ENCODE measurements at regions not wholly inside any gene's neighbourhood (a gene's known extent, or its start where the extent isn't known, plus 50 kb on each side); places are given as distances from the start of the nearest gene placed in this dataset.

- no peaks in the 10 kb centered on the region for H3K36me3 ChIP-seq (ENCODE audit: low read depth)
- in situ Hi-C loops (cut with MboI): no loop called here
- H3K9me2 ChIP-seq (ENCODE audit: insufficient read depth): no peaks in the 10 kb centered on the region
- H3K4me2 ChIP-seq (ENCODE audit: unreplicated experiment): peak overlapping the region; percentile 38
- H2AFZ ChIP-seq: peak overlapping the region; percentile 55; the same call in 1 of the 2 replicates
- no peaks in the 10 kb centered on the region for H3K9me3 ChIP-seq (ENCODE audit: low read depth)
- H3K9ac ChIP-seq: no peak overlapping the region
- TF ChIP-seq EZH2 (IDR thresholded peaks at IDR 0.05; ENCODE audit: insufficient read depth, poor library complexity, severe bottlenecking): no peak
- TF ChIP-seq EZH2phosphoT487 (IDR thresholded peaks at IDR 0.05; ENCODE audit: insufficient read depth, low read depth): no peak
- H3K79me2 ChIP-seq (ENCODE audit: insufficient read depth): no peaks in the 10 kb centered on the region
- peak; percentile 49 for DNase-seq
- H4K20me1 ChIP-seq (ENCODE audit: insufficient read depth): no peaks in the 10 kb centered on the region
- peaks cover 10% of the 10 kb centered on the region for H3K4me1 ChIP-seq (ENCODE audit: insufficient read depth)
- H3K4me3 ChIP-seq: no peak overlapping the region
- no peak overlapping the region for H3K27ac ChIP-seq
- no peaks in the 10 kb centered on the region for H3F3A ChIP-seq (ENCODE audit: insufficient read depth)
- no peaks in the 10 kb centered on the region for H3K27me3 ChIP-seq (replicated peaks; ENCODE audit: insufficient read depth)
Observed at GRCh38 chr12:60072911-60073310, 477.1 kb downstream of the SLC16A7 start.

DNA sequence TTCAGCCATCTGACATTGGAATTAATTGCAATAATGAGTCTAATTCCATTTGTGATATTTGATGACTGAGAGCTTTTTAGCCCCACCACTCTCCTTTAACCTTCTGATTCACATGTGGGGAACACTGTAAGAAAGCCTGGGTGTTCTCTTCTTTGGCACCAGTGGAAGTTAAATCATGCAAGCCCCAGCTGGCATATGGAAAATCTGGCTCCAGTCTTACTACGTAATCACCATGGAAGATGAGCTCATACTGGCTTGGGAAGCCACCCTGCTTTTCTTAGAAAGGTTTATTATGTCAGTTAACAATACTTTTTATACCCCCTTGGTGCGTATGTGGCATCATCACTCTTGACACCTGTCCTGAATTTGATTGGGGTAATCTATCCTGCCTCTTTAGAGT, 479.3 kb downstream of the SLC16A7 start:
- Histone ChIP-seq H3F3A (ENCODE audit: insufficient read depth) (no peaks in the 10 kb centered on the region), H3K9me3 (ENCODE audit: low read depth) (no peaks in the 10 kb centered on the region), H3K36me3 (ENCODE audit: low read depth) (no peaks in the 10 kb centered on the region), H3K79me2 (ENCODE audit: insufficient read depth) (no peaks in the 10 kb centered on the region), H3K4me3 (no peak overlapping the region), H3K4me2 (ENCODE audit: unreplicated experiment) (no peak overlapping the region), H3K4me1 (ENCODE audit: insufficient read depth) (peaks cover 10% of the 10 kb centered on the region), H3K27me3 (replicated peaks; ENCODE audit: insufficient read depth) (no peaks in the 10 kb centered on the region), H2AFZ (no peak overlapping the region), H3K27ac (no peak overlapping the region), H4K20me1 (ENCODE audit: insufficient read depth) (no peaks in the 10 kb centered on the region), H3K9ac (no peak overlapping the region), H3K9me2 (ENCODE audit: insufficient read depth) (no peaks in the 10 kb centered on the region)
- in situ Hi-C loops (cut with MboI): no loop called here
- peak; percentile 8 for DNase-seq
- 75 to 82% methylated on average over 2 of the region's 2 CpGs for WGBS, 2 experiments (ENCODE audit: low coverage in 1 of 2, low lambda C conversion rate in 2 of 2, missing lambda C conversion rate in 2 of 2)
- TF ChIP-seq EZH2phosphoT487 (IDR thresholded peaks at IDR 0.05; ENCODE audit: insufficient read depth, low read depth) (no peak), EZH2 (IDR thresholded peaks at IDR 0.05; ENCODE audit: insufficient read depth, poor library complexity, severe bottlenecking) (no peak)

GRCh38 chr12:60078026-60078425, 482.2 kb downstream of the SLC16A7 start:
- H3K9me3 ChIP-seq (ENCODE audit: low read depth): no peaks in the 10 kb centered on the region
- H3K27me3 ChIP-seq (replicated peaks; ENCODE audit: insufficient read depth): no peaks in the 10 kb centered on the region
- H3K27ac ChIP-seq: no peak overlapping the region
- H3K9me2 ChIP-seq (ENCODE audit: insufficient read depth): no peaks in the 10 kb centered on the region
- H3K4me3 ChIP-seq: no peak overlapping the region
- in situ Hi-C loops (cut with MboI): no loop called here
- H3F3A ChIP-seq (ENCODE audit: insufficient read depth): no peaks in the 10 kb centered on the region
- no peaks in the 10 kb centered on the region for H4K20me1 ChIP-seq (ENCODE audit: insufficient read depth)
- H3K4me2 ChIP-seq (ENCODE audit: unreplicated experiment): no peak overlapping the region
- WGBS, 2 experiments (ENCODE audit: low coverage in 1 of 2, low lambda C conversion rate in 2 of 2, missing lambda C conversion rate in 2 of 2): 77 to 82% methylated on average over 3 of the region's 3 CpGs
- no peak for DNase-seq
- TF ChIP-seq EZH2phosphoT487 (IDR thresholded peaks at IDR 0.05; ENCODE audit: insufficient read depth, low read depth) (no peak), EZH2 (IDR thresholded peaks at IDR 0.05; ENCODE audit: insufficient read depth, poor library complexity, severe bottlenecking) (no peak)
- H3K79me2 ChIP-seq (ENCODE audit: insufficient read depth): no peaks in the 10 kb centered on the region
- peaks cover 2% of the 10 kb centered on the region for H3K4me1 ChIP-seq (ENCODE audit: insufficient read depth)
- H2AFZ ChIP-seq: no peak overlapping the region
- H3K9ac ChIP-seq: no peak overlapping the region
- H3K36me3 ChIP-seq (ENCODE audit: low read depth): no peaks in the 10 kb centered on the region

GRCh38 chr12:60093428-60093827, 497.6 kb downstream of the SLC16A7 start:
- Histone ChIP-seq H3K9me3 (ENCODE audit: low read depth) (no peaks in the 10 kb centered on the region), H3K4me3 (no peak overlapping the region)
- in situ Hi-C loops (cut with MboI): no loop called here

DNA sequence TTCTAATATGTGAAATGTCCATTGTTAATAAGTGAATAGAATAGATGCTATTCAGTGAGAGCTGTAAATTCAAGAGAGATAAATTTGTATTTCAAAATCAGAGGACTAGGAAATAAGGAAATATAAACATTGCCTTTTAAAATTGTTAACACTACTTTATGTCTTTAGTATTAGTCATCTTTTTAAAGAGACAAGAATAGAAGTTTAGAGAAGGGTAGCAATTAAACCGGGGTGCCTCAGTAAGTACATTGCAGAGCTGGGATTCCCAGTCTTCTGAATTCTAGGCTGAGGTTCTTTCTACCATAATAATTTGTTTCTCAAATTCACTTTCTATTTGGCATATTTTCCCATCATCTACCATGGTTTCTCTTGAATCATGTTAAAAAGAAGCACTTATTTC, 498.6 kb downstream of the SLC16A7 start:
- no peaks in the 10 kb centered on the region for H3K36me3 ChIP-seq (ENCODE audit: low read depth)
- no peaks in the 10 kb centered on the region for H3K79me2 ChIP-seq (ENCODE audit: insufficient read depth)
- H3K9me3 ChIP-seq (ENCODE audit: low read depth): no peaks in the 10 kb centered on the region
- in situ Hi-C loops (cut with MboI): no loop called here
- H3K4me1 ChIP-seq (ENCODE audit: insufficient read depth): 0 out of 2 replicates have a peak, but pooled peaks cover 5% of the 10 kb centered on the region
- H3K9me2 ChIP-seq (ENCODE audit: insufficient read depth): no peaks in the 10 kb centered on the region
- no peak overlapping the region for H3K27ac ChIP-seq
- no peaks in the 10 kb centered on the region for H3K27me3 ChIP-seq (replicated peaks; ENCODE audit: insufficient read depth)
- 0 out of 2 replicates have a peak overlapping the region, but pooled peaks have one; percentile 43 for H2AFZ ChIP-seq
- no peak overlapping the region for H3K4me3 ChIP-seq
- TF ChIP-seq EZH2 (IDR thresholded peaks at IDR 0.05; ENCODE audit: insufficient read depth, poor library complexity, severe bottlenecking) (no peak), EZH2phosphoT487 (IDR thresholded peaks at IDR 0.05; ENCODE audit: insufficient read depth, low read depth) (no peak)
- WGBS, 2 experiments (ENCODE audit: low coverage in 1 of 2, low lambda C conversion rate in 2 of 2, missing lambda C conversion rate in 2 of 2): 0 to 7% methylated on average over 1 of the region's 1 CpG
- H4K20me1 ChIP-seq (ENCODE audit: insufficient read depth): no peaks in the 10 kb centered on the region
- no peak overlapping the region for H3K4me2 ChIP-seq (ENCODE audit: unreplicated experiment)
- DNase-seq: no peak
- H3F3A ChIP-seq (ENCODE audit: insufficient read depth): no peaks in the 10 kb centered on the region
- no peak overlapping the region for H3K9ac ChIP-seq

More at GRCh38 chr12:60093428-60093827, 497.6 kb downstream of the SLC16A7 start:
- Histone ChIP-seq H2AFZ (no peak overlapping the region), H3K27ac (no peak overlapping the region), H3K36me3 (ENCODE audit: low read depth) (no peaks in the 10 kb centered on the region), H3K27me3 (replicated peaks; ENCODE audit: insufficient read depth) (no peaks in the 10 kb centered on the region), H3K9me2 (ENCODE audit: insufficient read depth) (no peaks in the 10 kb centered on the region), H3K9ac (no peak overlapping the region), H3K4me1 (ENCODE audit: insufficient read depth) (0 out of 2 replicates have a peak, but pooled peaks cover 5% of the 10 kb centered on the region), H3K79me2 (ENCODE audit: insufficient read depth) (no peaks in the 10 kb centered on the region), H4K20me1 (ENCODE audit: insufficient read depth) (no peaks in the 10 kb centered on the region), H3K4me2 (ENCODE audit: unreplicated experiment) (no peak overlapping the region), H3F3A (ENCODE audit: insufficient read depth) (no peaks in the 10 kb centered on the region)
- TF ChIP-seq EZH2phosphoT487 (IDR thresholded peaks at IDR 0.05; ENCODE audit: insufficient read depth, low read depth) (no peak), EZH2 (IDR thresholded peaks at IDR 0.05; ENCODE audit: insufficient read depth, poor library complexity, severe bottlenecking) (no peak)
- DNase-seq: peak; percentile 15
